ENCODE measurements at regions not wholly inside any gene's neighbourhood (a gene's known extent, or its start where the extent isn't known, plus 50 kb on each side); places are given as distances from the start of the nearest gene placed in this dataset.
"Not testable (repeated sequence)": the region's sequence is repeated elsewhere in the genome, so short reads cannot be mapped to it uniquely, and the experiment has no call there.

DNA sequence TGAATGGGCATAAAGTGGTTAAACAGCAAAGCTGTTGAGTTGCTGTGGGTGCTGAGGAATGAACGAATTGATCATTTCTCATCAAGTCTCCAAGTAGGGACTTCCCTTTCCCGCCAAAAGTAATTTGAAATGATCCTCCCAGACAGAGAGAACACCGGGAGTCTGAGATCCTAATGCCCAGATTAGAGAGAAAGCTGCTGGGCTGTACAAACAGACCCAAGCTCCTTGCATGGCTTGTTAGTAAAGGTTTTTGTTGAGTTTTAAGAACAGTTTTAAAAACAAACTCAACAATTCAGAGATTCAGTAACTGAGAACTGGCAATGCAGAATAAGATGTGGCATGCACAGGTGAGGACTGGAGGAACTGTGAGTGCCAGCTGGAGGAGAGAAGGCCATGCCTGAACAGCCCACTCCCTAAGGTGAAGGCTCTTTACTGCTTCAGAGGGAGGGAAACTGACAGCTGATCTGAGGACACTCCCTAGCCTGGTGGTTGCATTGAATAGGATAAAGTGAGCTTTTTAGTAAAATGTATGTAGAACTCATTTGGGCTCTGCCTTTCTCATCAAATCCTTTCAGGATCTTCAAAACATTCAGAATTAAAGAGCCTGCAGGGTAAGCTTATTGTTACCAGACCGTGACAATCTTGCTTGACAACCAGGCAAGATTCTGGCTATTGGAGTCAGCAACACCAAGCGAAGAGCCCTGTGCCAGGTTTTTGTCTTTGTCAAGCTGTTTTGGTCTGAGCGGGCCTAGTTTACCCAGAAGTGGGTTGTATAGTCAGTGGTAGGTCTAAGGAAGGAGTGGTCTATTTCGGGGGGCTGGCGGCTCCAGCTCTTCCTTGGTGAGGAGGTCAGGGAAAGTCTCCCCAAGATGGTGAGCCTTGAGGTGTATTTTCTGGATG lies 63.2 kb upstream of the IGFBP5 start:
- no peak for DNase-seq (ENCODE audit: low read depth, low spot score)
- no peak for TF ChIP-seq CTCF (IDR thresholded peaks at IDR 0.05; ENCODE audit: low read depth, low read length)
- H3K4me3 ChIP-seq (ENCODE audit: low read depth, low read length): no peak overlapping the region
- in situ Hi-C loops (cut with HindIII; ENCODE audit: low sequenced_read_pairs): no loop called here

DNA sequence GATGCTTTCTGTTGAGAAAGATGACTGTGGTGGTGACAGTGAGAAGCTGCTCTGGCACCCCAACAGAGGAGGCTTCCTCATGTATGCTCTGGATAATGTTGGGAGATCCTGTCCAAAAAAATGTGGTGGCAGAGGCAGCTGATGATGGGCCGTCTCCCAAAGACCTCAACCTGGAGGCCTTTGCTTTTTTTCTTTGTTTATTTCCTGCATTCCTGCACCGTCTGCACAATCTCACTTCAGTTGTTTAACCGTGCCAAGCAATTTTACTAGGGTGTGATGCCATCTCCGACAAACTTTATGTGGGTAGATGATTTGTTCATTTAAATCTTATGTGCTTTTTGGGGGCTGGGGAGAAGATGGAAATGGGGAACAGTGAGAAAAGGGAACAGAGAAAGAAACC lies 62.2 kb upstream of the IGFBP5 start:
- DNase-seq (ENCODE audit: low read depth, low spot score): no peak
- no peak for TF ChIP-seq CTCF (IDR thresholded peaks at IDR 0.05; ENCODE audit: low read depth, low read length)
- H3K4me3 ChIP-seq (ENCODE audit: low read depth, low read length): no peak overlapping the region
- in situ Hi-C loops (cut with HindIII; ENCODE audit: low sequenced_read_pairs): no loop called here

DNA sequence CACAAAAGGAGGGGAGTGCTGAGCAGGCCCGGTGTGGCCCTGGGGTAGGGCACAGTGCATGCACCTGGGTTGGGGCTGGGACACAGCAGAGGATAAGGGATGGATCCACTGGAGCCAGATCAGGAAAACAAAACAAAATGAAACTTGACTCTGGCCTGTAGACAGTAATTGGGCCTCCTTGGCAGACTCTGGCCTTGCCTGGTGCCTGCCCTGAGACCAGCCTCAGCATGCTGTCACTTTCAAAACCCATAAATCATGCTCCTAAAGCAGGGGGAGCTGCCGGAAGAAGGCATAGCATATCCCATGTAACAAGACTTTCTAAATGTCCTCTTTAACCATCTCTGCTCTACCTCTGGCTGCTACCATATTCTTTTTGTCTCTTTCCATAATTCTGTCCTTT lies 61.1 kb upstream of the IGFBP5 start:
- no peak overlapping the region for H3K4me3 ChIP-seq (ENCODE audit: low read depth, low read length)
- in situ Hi-C loops (cut with HindIII; ENCODE audit: low sequenced_read_pairs): no loop called here
- no peak for TF ChIP-seq CTCF (IDR thresholded peaks at IDR 0.05; ENCODE audit: low read depth, low read length)
- DNase-seq (ENCODE audit: low read depth, low spot score): no peak

DNA sequence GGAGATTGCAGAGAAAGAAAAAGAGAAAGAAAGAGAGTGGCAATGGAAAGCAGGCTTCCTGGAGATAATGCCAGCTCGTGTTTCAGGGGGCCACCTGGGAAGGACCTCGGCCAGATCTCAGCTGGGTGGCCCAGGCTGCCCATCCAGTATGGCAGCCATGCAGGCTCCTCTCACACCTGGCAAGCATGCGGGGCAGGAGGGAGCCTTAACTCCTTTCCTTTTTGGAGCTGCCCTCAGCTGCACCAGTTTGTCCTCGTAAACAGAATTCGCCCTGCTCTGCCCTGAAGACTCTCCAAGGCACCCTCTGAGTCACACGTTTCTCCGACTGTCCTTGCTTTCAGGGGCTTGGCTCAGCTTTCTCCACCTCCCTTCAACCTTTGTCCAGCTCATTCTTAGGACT lies 59.5 kb upstream of the IGFBP5 start:
- TF ChIP-seq CTCF (IDR thresholded peaks at IDR 0.05; ENCODE audit: low read depth, low read length): no peak
- in situ Hi-C loops (cut with HindIII; ENCODE audit: low sequenced_read_pairs): no loop called here
- DNase-seq (ENCODE audit: low read depth, low spot score): no peak

GRCh38 chr2:216754336-216754735 lies 59.0 kb upstream of the IGFBP5 start:
- in situ Hi-C loops (cut with HindIII; ENCODE audit: low sequenced_read_pairs): no loop called here

More for the DNA sequence above, 59.5 kb upstream of the IGFBP5 start:
- H3K4me3 ChIP-seq (ENCODE audit: low read depth, low read length): no peak overlapping the region

DNA sequence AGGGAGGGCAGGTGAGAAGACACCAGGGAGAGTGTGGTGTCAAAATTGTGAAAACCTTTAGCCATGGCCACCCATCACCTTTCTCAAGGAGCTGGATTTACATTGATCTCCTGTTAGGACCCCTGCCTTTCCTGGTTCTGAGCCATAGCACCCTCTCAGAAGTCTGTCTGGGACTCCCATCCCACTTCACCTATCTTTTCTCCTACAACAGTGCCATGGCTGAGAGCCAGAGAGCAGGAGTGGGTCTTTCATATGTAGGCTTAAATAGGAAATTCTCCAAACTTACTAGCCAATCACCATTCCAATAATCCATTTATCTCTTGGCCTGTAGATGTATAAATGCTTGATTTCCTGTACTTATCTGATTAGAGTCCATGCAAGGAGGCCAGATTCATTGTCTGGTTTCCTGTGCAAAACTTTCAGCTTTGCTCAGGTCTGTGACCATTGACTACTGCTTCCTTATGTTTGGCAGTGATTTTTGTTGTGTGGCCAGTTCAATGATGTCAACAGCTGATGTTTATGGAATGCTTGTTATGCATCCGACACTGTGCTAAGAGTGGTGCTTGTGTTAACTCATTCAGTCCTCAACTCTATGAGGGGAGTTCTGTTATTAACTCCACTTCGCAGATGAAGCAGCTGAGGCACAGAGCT lies 57.6 kb upstream of the IGFBP5 start:
- no peak overlapping the region for H3K4me3 ChIP-seq (ENCODE audit: low read depth, low read length)
- TF ChIP-seq CTCF (IDR thresholded peaks at IDR 0.05; ENCODE audit: low read depth, low read length): no peak
- in situ Hi-C loops (cut with HindIII; ENCODE audit: low sequenced_read_pairs): no loop called here
- no peak for DNase-seq (ENCODE audit: low read depth, low spot score)

More at GRCh38 chr2:216754336-216754735, 59.0 kb upstream of the IGFBP5 start:
- no peak for TF ChIP-seq CTCF (IDR thresholded peaks at IDR 0.05; ENCODE audit: low read depth, low read length)
- no peak for DNase-seq (ENCODE audit: low read depth, low spot score)
- no peak overlapping the region for H3K4me3 ChIP-seq (ENCODE audit: low read depth, low read length)

DNA sequence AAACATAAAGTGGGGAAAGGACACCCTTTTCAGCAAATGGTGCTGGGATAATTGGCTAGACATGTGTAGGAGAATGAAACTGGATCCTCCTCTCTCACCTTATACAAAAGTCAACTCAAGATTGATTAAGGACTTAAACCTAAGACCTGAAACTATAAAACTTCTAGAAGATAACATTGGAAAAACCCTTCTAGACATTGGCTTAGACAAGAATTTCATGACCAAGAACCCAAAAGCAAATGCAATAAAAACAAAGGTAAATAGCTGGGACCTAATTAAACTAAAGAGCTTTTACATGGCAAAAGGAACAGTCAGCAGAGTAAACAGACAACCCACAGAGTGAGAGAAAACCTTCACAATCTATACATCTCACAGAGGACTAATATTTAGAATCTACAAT lies 55.4 kb upstream of the IGFBP5 start:
- H3K4me3 ChIP-seq (ENCODE audit: low read depth, low read length); in situ Hi-C loops (cut with HindIII; ENCODE audit: low sequenced_read_pairs); DNase-seq (ENCODE audit: low read depth, low spot score): not testable (repeated sequence)

DNA sequence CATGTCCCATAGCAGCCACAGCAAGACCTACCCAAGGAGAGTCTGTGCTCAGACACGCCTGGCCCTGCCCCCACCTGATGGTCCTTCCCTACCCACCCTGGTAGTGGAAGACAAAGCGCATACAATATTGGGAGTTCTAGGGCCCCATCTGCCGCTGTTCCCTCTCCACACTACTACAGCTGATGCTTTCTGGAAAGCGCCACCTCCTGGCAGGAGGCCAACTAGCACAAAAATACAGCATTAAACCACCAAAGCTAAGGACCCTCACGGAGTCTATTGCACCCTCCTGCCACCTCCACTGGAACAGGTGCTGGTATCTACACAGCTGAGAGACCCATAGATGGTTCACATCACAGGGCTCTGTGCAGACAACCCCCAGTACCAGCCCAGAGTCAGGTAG lies 50.9 kb upstream of the IGFBP5 start:
- DNase-seq (ENCODE audit: low read depth, low spot score); H3K4me3 ChIP-seq (ENCODE audit: low read depth, low read length); in situ Hi-C loops (cut with HindIII; ENCODE audit: low sequenced_read_pairs): not testable (repeated sequence)

All from astrocyte of the spinal cord (primary cell).